Smooth muscle cell (in vitro differentiated cells): ENCODE measurements at regions not wholly inside any gene's neighbourhood (a gene's known extent, or its start where the extent isn't known, plus 50 kb on each side); places are given as distances from the start of the nearest gene placed in this dataset.

ENCODE experiments used
- DNase-seq: peaks from one replicate; lab custom pipeline; 2025; ENCODE audit not compliant: unreplicated experiment; lab: John Stamatoyannopoulos, UW
- H2AFZ ChIP-seq: fragments of 200-600 bp; sonication (generic); 2 replicates; pipeline ENCODE4 v1.6.0; 2016; ENCODE audit warnings: antibody characterized with exemption, low read depth, mild to moderate bottlenecking
- H3F3A ChIP-seq: fragments of 200-600 bp; sonication (generic); 2 replicates; pipeline ENCODE4 v1.6.0; 2017; ENCODE audit warnings: antibody characterized with exemption, low read depth
- H3K27ac ChIP-seq: fragments of 200-600 bp; sonication (generic); 2 replicates; pipeline ENCODE4 v1.5.1; 2016; ENCODE audit warnings: low read depth, mild to moderate bottlenecking
- H3K27me3 ChIP-seq: fragments of 200-600 bp; sonication (generic); 2 replicates; pipeline ENCODE4 v1.6.1; 2016; ENCODE audit warnings: low read depth, mild to moderate bottlenecking
- H3K36me3 ChIP-seq: fragments of 200-600 bp; sonication (generic); 2 replicates; pipeline ENCODE4 v1.5.1; 2016; ENCODE audit warnings: low read depth
- H3K4me1 ChIP-seq: fragments of 200-600 bp; sonication (generic); 2 replicates; pipeline ENCODE4 v1.5.1; 2016; ENCODE audit warnings: low read depth
- H3K4me2 ChIP-seq: fragments of 200-600 bp; sonication (generic); 2 replicates; pipeline ENCODE4 v1.6.0; 2016; ENCODE audit warnings: mild to moderate bottlenecking
- H3K4me3 ChIP-seq: fragments of 200-600 bp; sonication (generic); 2 replicates; pipeline ENCODE4 v1.5.1; 2016; ENCODE audit warnings: mild to moderate bottlenecking
- H3K79me2 ChIP-seq: fragments of 200-600 bp; sonication (generic); 2 replicates; pipeline ENCODE4 v1.6.0; 2016; ENCODE audit warnings: low read depth, mild to moderate bottlenecking
- H3K9ac ChIP-seq: fragments of 200-600 bp; sonication (generic); 2 replicates; pipeline ENCODE4 v1.6.0; 2016; ENCODE audit warnings: low read depth
- H3K9me3 ChIP-seq: fragments of 200-600 bp; sonication (generic); replicated peaks from 2 replicates; pipeline ENCODE4 v1.5.1; 2016; ENCODE audit warnings: low read depth
- H4K20me1 ChIP-seq: fragments of 200-600 bp; sonication (generic); 2 replicates; pipeline ENCODE4 v1.6.0; 2016; ENCODE audit warnings: low read depth
- WGBS: methylation state at CpG from one replicate; pipeline ENCODE4 v1.1.7; 2016; ENCODE audit warnings: low lambda C conversion rate; 5-methylcytosine and 5-hydroxymethylcytosine counted together
- TF ChIP-seq, protein P1 (sequence below): fragments of 200-600 bp; sonication (generic); IDR thresholded peaks from 2 replicates; pipeline ENCODE4 v1.5.1; 2017; ENCODE audit warnings: borderline replicate concordance, mild to moderate bottlenecking, antibody characterized with exemption; ENCODE audit not compliant: insufficient read depth, poor library complexity, severe bottlenecking

DNA sequence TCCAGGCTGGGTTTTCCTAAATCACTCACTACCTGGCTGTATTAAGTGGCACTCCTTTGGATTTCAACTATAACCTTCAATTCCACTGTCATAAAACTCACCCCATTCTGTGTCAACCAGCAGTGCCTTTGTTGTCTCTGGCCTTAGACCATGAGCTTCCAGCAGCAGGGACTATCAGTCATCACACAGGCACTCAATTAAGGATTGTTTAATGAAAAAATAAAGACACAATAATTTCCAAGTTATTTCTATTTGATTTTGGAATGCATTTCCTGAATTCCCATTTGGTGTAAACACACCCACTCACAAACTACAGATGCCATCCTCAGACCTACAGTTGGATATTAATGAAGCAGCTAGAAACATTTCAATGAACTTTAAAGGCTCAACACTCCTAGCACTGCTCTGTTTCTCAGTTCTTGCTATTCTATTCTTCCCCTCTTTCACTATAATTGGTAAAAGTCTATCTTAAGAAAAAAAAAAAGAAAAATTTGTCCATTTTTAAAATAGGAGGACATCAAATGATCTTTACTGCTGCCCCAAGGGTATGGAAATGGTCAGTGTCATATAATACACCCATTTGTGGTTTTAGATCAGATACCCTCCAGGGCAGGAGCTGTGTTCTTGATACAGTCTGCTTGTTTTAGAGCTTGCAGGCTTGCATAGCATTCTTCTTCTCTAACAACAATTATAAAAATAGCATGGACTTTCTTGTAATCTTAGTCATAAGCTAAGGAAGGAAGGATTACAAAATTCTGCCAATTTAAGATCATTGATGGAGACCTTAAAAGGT lies 156.4 kb downstream of the PTGER3 start:
- Histone ChIP-seq H3K9ac (no peak overlapping the region), H3F3A (no peaks in the 10 kb centered on the region), H3K36me3 (no peaks in the 10 kb centered on the region), H3K4me3 (no peak overlapping the region), H3K4me2 (peak overlapping the region; percentile 34), H3K27me3 (no peaks in the 10 kb centered on the region), H4K20me1 (no peaks in the 10 kb centered on the region), H3K9me3 (no peaks in the 10 kb centered on the region), H2AFZ (no peak overlapping the region), H3K79me2 (no peaks in the 10 kb centered on the region), H3K27ac (no peak overlapping the region), H3K4me1 (no peaks in the 10 kb centered on the region)
- DNase-seq: no peak
- TF ChIP-seq, protein P1, sequence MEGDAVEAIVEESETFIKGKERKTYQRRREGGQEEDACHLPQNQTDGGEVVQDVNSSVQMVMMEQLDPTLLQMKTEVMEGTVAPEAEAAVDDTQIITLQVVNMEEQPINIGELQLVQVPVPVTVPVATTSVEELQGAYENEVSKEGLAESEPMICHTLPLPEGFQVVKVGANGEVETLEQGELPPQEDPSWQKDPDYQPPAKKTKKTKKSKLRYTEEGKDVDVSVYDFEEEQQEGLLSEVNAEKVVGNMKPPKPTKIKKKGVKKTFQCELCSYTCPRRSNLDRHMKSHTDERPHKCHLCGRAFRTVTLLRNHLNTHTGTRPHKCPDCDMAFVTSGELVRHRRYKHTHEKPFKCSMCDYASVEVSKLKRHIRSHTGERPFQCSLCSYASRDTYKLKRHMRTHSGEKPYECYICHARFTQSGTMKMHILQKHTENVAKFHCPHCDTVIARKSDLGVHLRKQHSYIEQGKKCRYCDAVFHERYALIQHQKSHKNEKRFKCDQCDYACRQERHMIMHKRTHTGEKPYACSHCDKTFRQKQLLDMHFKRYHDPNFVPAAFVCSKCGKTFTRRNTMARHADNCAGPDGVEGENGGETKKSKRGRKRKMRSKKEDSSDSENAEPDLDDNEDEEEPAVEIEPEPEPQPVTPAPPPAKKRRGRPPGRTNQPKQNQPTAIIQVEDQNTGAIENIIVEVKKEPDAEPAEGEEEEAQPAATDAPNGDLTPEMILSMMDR: no peak

DNA sequence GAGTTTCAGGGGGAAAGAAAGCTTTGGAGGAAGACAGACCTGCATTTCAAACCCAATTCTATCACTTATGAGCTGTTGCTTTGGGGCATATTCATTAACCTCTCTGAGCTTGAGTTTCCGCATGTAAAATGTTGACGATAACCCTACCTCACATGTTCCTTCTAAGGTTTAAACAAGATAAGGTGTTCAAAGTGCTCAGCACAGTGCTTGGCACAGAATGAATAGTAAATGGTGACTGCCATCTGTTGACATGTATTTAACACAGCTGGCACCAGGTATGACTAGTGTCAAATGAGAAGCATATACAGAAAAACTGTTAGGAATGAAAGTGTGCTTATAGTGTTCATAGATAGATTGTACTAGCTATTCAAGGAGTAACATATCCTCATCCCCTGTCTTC lies 155.5 kb downstream of the PTGER3 start:
- Histone ChIP-seq H3K4me2 (no peak overlapping the region), H3F3A (no peaks in the 10 kb centered on the region), H4K20me1 (no peaks in the 10 kb centered on the region), H3K4me1 (no peaks in the 10 kb centered on the region), H3K9me3 (no peaks in the 10 kb centered on the region), H3K79me2 (no peaks in the 10 kb centered on the region), H3K36me3 (no peaks in the 10 kb centered on the region), H2AFZ (no peak overlapping the region), H3K27ac (no peak overlapping the region), H3K9ac (no peak overlapping the region), H3K27me3 (no peaks in the 10 kb centered on the region), H3K4me3 (no peak overlapping the region)
- TF ChIP-seq, protein P1: no peak
- DNase-seq: no peak
- WGBS: 91% methylated on average over 2 of the region's 2 CpGs

GRCh38 chr1:70892930-70893329 lies 154.7 kb downstream of the PTGER3 start:
- TF ChIP-seq, protein P1: no peak
- 36% methylated on average over 1 of the region's 1 CpG for WGBS
- Histone ChIP-seq H3K4me3 (no peak overlapping the region), H3K27ac (no peak overlapping the region), H2AFZ (no peak overlapping the region), H3K9me3 (no peaks in the 10 kb centered on the region), H3F3A (no peaks in the 10 kb centered on the region), H3K79me2 (no peaks in the 10 kb centered on the region), H3K9ac (no peak overlapping the region), H4K20me1 (no peaks in the 10 kb centered on the region), H3K27me3 (no peaks in the 10 kb centered on the region), H3K36me3 (no peaks in the 10 kb centered on the region), H3K4me1 (no peaks in the 10 kb centered on the region), H3K4me2 (no peak overlapping the region)
- DNase-seq: no peak

DNA sequence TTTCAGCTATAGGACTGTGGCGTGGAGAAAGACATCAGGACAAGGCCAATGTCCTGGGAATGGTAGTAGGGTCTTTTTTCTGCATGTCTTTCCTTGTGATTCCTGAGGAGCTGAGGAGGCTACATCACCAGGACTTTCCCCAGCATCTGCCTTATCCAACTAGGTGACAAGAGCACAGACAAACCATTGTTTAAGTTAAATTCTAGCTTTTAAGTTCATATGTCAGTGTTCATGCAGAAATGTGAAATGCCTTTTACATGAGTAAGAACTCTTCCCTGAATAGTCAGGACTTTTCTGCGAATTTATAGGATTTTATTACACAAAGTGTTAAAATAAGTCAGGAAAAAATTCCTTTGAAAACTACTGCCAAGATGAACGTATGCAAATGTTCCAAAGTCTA lies 154.2 kb downstream of the PTGER3 start:
- 76% methylated on average over 3 of the region's 3 CpGs for WGBS
- H3K79me2 ChIP-seq: no peaks in the 10 kb centered on the region

More for the DNA sequence above, 154.2 kb downstream of the PTGER3 start:
- Histone ChIP-seq H2AFZ (no peak overlapping the region), H3K4me3 (no peak overlapping the region), H3K9me3 (no peaks in the 10 kb centered on the region), H3K9ac (no peak overlapping the region), H3K4me1 (no peaks in the 10 kb centered on the region), H3K4me2 (no peak overlapping the region), H3F3A (no peaks in the 10 kb centered on the region), H3K36me3 (no peaks in the 10 kb centered on the region), H3K27me3 (no peaks in the 10 kb centered on the region), H4K20me1 (no peaks in the 10 kb centered on the region), H3K27ac (no peak overlapping the region)
- no peak for DNase-seq
- TF ChIP-seq, protein P1: no peak
